ENCODE measurements at regions not wholly inside any gene's neighbourhood (a gene's known extent, or its start where the extent isn't known, plus 50 kb on each side); places are given as distances from the start of the nearest gene placed in this dataset.

DNA sequence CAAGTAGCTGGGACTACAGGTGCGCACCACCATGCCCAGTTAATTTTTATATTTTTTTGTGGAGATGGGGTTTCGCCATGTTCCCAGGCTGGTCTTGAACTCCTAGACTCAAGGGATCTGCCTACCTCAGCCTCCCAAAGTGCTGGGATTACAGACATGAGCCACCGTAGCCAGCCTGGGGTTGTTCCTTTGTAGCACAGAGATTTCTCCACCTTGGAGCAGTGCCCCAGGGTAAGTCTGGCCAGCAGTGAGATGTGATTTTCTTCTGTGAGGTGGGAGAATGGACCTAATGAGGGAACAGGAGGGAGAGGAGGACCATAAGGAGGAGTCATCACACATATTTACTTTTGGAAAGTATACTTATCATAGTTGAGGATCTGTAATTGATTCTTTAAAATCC lies 61.1 kb upstream of the GADD45A start:
- POLR2A ChIA-PET: no interaction called here

GRCh38 chr1:67624680-67625079 lies 60.3 kb upstream of the GADD45A start:
- Mint-ChIP-seq H3K27me3 (ENCODE audit: low read depth) (no peaks in the 10 kb centered on the region; the same call in 1 of the 2 replicates), H3K36me3 (no peaks in the 10 kb centered on the region), H3K4me3 (no peak overlapping the region), H3K27ac (no peak overlapping the region), H3K4me1 (no peaks in the 10 kb centered on the region), H3K9me3 (peaks cover 5% of the 10 kb centered on the region)
- ATAC-seq (no peak), DNase-seq (ENCODE audit: low spot score) (no peak)
- POLR2A ChIA-PET: no interaction called here
- CTCF ChIA-PET: interaction anchor here (1.2 kb wide), 1 partner anchor 90 kb away, joined by 3 read pairs; no protein-coding TSS in a partner anchor
- no peak for TF ChIP-seq TCF7 (CRISPR knock-in tag; IDR thresholded peaks at IDR 0.05; ENCODE audit: low read depth)
- TF ChIP-seq CREB1 (CRISPR knock-in tag; IDR thresholded peaks at IDR 0.05): no peak
- no peak for TF ChIP-seq ZNF219 (CRISPR knock-in tag; IDR thresholded peaks at IDR 0.05; ENCODE audit: borderline replicate concordance)
- no peak for TF ChIP-seq AFF4 (CRISPR knock-in tag; IDR thresholded peaks at IDR 0.05; ENCODE audit: borderline replicate concordance)
- TF ChIP-seq ZNF263 (CRISPR knock-in tag; IDR thresholded peaks at IDR 0.05; ENCODE audit: low read depth): no peak
- TF ChIP-seq USF2 (CRISPR knock-in tag; IDR thresholded peaks at IDR 0.05): no peak

More for the DNA sequence above, 61.1 kb upstream of the GADD45A start:
- DNase-seq (ENCODE audit: low spot score): no peak
- Mint-ChIP-seq H3K4me3 (no peak overlapping the region), H3K27ac (no peak overlapping the region), H3K9me3 (peaks cover 5% of the 10 kb centered on the region), H3K36me3 (no peaks in the 10 kb centered on the region), H3K27me3 (ENCODE audit: low read depth) (no peaks in the 10 kb centered on the region; the same call in 1 of the 2 replicates), H3K4me1 (no peaks in the 10 kb centered on the region)
- no peak for ATAC-seq
- TF ChIP-seq NFATC4 (CRISPR knock-in tag; IDR thresholded peaks at IDR 0.05) (no peak), ZNF263 (CRISPR knock-in tag; IDR thresholded peaks at IDR 0.05; ENCODE audit: low read depth) (no peak)
- CTCF ChIA-PET: interaction anchor here (1.2 kb wide), 1 partner anchor 89 kb away, joined by 3 read pairs; no protein-coding TSS in a partner anchor

GRCh38 chr1:67626090-67626860 lies 58.7 kb upstream of the GADD45A start:
- H3K27ac Mint-ChIP-seq: no peak overlapping the region
- ChIA-PET POLR2A (no interaction called here), CTCF (interaction anchor here (1.0 kb wide), 1 partner anchor 94 kb away, joined by 3 read pairs; no protein-coding TSS in a partner anchor)
- TF ChIP-seq ZNF416 (CRISPR knock-in tag; IDR thresholded peaks at IDR 0.05) (no peak), SMAD4 (CRISPR knock-in tag; IDR thresholded peaks at IDR 0.05) (no peak), E2F1 (CRISPR knock-in tag; IDR thresholded peaks at IDR 0.05) (no peak), TCF7 (CRISPR knock-in tag; IDR thresholded peaks at IDR 0.05; ENCODE audit: low read depth) (no peak), EMX1 (CRISPR knock-in tag; IDR thresholded peaks at IDR 0.05) (no peak), JAZF1 (CRISPR knock-in tag; IDR thresholded peaks at IDR 0.05) (no peak), ERG (CRISPR knock-in tag; IDR thresholded peaks at IDR 0.05) (no peak), CREB1 (CRISPR knock-in tag; IDR thresholded peaks at IDR 0.05) (no peak), FOXP1 (CRISPR knock-in tag; IDR thresholded peaks at IDR 0.05; ENCODE audit: borderline replicate concordance) (no peak), RELA (CRISPR knock-in tag; IDR thresholded peaks at IDR 0.05; ENCODE audit: borderline replicate concordance) (no peak)
- TF ChIP-seq, protein P1, sequence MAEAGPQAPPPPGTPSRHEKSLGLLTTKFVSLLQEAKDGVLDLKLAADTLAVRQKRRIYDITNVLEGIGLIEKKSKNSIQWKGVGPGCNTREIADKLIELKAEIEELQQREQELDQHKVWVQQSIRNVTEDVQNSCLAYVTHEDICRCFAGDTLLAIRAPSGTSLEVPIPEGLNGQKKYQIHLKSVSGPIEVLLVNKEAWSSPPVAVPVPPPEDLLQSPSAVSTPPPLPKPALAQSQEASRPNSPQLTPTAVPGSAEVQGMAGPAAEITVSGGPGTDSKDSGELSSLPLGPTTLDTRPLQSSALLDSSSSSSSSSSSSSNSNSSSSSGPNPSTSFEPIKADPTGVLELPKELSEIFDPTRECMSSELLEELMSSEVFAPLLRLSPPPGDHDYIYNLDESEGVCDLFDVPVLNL (CRISPR knock-in tag; IDR thresholded peaks at IDR 0.05; ENCODE audit: borderline replicate concordance, low read depth): no peak
- TF ChIP-seq, protein P2, sequence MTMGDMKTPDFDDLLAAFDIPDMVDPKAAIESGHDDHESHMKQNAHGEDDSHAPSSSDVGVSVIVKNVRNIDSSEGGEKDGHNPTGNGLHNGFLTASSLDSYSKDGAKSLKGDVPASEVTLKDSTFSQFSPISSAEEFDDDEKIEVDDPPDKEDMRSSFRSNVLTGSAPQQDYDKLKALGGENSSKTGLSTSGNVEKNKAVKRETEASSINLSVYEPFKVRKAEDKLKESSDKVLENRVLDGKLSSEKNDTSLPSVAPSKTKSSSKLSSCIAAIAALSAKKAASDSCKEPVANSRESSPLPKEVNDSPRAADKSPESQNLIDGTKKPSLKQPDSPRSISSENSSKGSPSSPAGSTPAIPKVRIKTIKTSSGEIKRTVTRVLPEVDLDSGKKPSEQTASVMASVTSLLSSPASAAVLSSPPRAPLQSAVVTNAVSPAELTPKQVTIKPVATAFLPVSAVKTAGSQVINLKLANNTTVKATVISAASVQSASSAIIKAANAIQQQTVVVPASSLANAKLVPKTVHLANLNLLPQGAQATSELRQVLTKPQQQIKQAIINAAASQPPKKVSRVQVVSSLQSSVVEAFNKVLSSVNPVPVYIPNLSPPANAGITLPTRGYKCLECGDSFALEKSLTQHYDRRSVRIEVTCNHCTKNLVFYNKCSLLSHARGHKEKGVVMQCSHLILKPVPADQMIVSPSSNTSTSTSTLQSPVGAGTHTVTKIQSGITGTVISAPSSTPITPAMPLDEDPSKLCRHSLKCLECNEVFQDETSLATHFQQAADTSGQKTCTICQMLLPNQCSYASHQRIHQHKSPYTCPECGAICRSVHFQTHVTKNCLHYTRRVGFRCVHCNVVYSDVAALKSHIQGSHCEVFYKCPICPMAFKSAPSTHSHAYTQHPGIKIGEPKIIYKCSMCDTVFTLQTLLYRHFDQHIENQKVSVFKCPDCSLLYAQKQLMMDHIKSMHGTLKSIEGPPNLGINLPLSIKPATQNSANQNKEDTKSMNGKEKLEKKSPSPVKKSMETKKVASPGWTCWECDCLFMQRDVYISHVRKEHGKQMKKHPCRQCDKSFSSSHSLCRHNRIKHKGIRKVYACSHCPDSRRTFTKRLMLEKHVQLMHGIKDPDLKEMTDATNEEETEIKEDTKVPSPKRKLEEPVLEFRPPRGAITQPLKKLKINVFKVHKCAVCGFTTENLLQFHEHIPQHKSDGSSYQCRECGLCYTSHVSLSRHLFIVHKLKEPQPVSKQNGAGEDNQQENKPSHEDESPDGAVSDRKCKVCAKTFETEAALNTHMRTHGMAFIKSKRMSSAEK (CRISPR knock-in tag; IDR thresholded peaks at IDR 0.05; ENCODE audit: borderline replicate concordance): no peak

More at GRCh38 chr1:67626090-67626860, 58.7 kb upstream of the GADD45A start:
- no peak for DNase-seq (ENCODE audit: low spot score)
- H3K4me1 Mint-ChIP-seq: no peaks in the 10 kb centered on the region
- H3K9me3 Mint-ChIP-seq: peaks cover 5% of the 10 kb centered on the region
- H3K27me3 Mint-ChIP-seq (ENCODE audit: low read depth): no peaks in the 10 kb centered on the region; the same call in 1 of the 2 replicates
- no peak overlapping the region for H3K4me3 Mint-ChIP-seq
- no peak for ATAC-seq
- no peaks in the 10 kb centered on the region for H3K36me3 Mint-ChIP-seq
